ENCODE measurements at regions not wholly inside any gene's neighbourhood (a gene's known extent, or its start where the extent isn't known, plus 50 kb on each side); places are given as distances from the start of the nearest gene placed in this dataset.
"Not testable (repeated sequence)": the region's sequence is repeated elsewhere in the genome, so short reads cannot be mapped to it uniquely, and the experiment has no call there.

DNA sequence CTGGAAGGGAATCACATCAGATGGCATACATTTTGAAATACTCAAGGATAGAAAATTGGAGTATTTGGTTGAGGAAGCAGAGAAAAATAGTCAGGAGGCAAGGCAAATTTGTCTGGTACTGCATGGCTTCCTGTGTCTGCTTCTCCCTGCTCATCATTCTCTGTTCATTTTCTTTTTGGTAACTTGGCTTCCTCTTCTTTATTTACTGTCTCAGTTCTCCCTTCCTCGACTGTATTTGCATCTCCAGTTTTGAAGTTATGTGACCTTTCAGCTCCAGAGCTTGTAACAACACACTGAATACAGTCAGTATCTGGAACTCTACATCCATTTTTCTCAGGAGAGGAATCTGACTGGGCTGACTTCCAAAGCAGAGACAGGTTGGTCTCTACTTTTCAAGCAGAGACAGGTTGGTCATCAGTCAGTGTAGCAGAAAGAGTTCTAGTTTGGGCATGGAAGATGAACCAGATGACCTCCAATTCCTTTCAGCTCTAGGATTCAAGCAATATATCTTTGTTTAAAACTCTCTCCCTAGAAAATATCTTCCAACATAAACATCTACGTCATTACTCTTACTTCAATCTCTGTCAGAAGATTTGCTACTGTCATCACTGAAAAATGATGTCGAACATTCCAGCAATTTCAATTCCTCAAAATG, 571.2 kb downstream of the ADGRL2 start:
- Histone ChIP-seq H3K27me3 (no peaks in the 10 kb centered on the region), H3K36me3 (no peaks in the 10 kb centered on the region), H3K4me3 (no peak overlapping the region), H3K27ac (no peak overlapping the region), H3K4me1 (no peaks in the 10 kb centered on the region), H3K9me3 (no peaks in the 10 kb centered on the region)
- DNase-seq (no peak), ATAC-seq (no peak)
- 52% methylated on average over 3 of the region's 3 CpGs for WGBS (ENCODE audit: insufficient coverage, low coverage, low lambda C conversion rate, missing lambda C conversion rate)
- intact Hi-C loops (cut with DNase I): no loop called here
- TF ChIP-seq, protein P1, sequence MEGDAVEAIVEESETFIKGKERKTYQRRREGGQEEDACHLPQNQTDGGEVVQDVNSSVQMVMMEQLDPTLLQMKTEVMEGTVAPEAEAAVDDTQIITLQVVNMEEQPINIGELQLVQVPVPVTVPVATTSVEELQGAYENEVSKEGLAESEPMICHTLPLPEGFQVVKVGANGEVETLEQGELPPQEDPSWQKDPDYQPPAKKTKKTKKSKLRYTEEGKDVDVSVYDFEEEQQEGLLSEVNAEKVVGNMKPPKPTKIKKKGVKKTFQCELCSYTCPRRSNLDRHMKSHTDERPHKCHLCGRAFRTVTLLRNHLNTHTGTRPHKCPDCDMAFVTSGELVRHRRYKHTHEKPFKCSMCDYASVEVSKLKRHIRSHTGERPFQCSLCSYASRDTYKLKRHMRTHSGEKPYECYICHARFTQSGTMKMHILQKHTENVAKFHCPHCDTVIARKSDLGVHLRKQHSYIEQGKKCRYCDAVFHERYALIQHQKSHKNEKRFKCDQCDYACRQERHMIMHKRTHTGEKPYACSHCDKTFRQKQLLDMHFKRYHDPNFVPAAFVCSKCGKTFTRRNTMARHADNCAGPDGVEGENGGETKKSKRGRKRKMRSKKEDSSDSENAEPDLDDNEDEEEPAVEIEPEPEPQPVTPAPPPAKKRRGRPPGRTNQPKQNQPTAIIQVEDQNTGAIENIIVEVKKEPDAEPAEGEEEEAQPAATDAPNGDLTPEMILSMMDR (IDR thresholded peaks at IDR 0.05): no peak
- no peak for TF ChIP-seq POLR2A (IDR thresholded peaks at IDR 0.05)

DNA sequence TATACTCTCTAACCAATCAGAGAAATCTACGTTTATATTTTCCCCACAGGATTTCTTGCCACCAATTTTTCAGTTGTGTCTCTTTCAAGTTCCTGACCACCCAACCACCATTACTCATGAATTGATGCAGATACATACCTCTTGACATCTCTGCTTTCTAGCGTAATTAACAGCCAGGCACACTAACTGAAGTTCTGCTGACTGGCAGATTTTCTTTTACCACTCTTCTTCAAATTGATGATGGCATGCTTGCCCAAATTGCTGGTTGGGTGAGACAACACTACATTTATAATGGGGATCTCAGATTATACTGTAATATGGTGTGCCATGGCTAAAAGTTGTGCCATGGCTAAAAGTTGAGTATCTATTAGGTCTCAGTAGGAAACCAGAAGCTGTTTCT, 566.7 kb downstream of the ADGRL2 start:
- 80% methylated on average over 1 of the region's 2 CpGs for WGBS (ENCODE audit: insufficient coverage, low coverage, low lambda C conversion rate, missing lambda C conversion rate)
- Histone ChIP-seq H3K4me1 (no peaks in the 10 kb centered on the region), H3K27ac (no peak overlapping the region), H3K9me3 (no peaks in the 10 kb centered on the region), H3K27me3 (no peaks in the 10 kb centered on the region), H3K36me3 (no peaks in the 10 kb centered on the region), H3K4me3 (no peak overlapping the region)
- intact Hi-C loops (cut with DNase I): no loop called here
- no peak for ATAC-seq
- DNase-seq: no peak
- TF ChIP-seq POLR2A (IDR thresholded peaks at IDR 0.05): no peak
- TF ChIP-seq, protein P1 (IDR thresholded peaks at IDR 0.05): no peak

DNA sequence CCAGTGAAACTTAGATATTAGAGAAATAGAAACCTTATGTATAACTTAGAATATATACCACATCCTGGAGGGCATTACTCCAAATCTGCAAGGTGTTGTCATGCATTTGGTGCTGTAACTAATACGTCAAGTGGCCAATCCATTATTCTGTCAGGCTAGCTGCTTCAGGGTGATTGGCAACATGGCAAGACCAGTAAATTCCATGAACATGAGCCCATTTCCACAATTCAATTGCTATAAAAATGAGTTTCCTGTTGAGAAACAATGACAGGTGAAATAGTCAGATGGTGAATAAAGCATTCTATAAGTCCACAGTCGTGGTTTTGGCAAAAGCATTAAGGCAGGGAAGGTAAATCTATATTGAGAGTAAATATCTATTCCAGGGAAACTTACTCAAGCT, 566.0 kb downstream of the ADGRL2 start:
- DNase-seq (no peak), ATAC-seq (no peak)
- H3K36me3 ChIP-seq: no peaks in the 10 kb centered on the region
- intact Hi-C loops (cut with DNase I): no loop called here
- TF ChIP-seq, protein P1 (IDR thresholded peaks at IDR 0.05): no peak
- no peak for TF ChIP-seq POLR2A (IDR thresholded peaks at IDR 0.05)
- no peak overlapping the region for H3K4me3 ChIP-seq
- no peaks in the 10 kb centered on the region for H3K9me3 ChIP-seq
- no peaks in the 10 kb centered on the region for H3K27me3 ChIP-seq
- no peak overlapping the region for H3K27ac ChIP-seq
- H3K4me1 ChIP-seq: no peaks in the 10 kb centered on the region
- WGBS (ENCODE audit: insufficient coverage, low coverage, low lambda C conversion rate, missing lambda C conversion rate): 68% methylated on average over 2 of the region's 2 CpGs

DNA sequence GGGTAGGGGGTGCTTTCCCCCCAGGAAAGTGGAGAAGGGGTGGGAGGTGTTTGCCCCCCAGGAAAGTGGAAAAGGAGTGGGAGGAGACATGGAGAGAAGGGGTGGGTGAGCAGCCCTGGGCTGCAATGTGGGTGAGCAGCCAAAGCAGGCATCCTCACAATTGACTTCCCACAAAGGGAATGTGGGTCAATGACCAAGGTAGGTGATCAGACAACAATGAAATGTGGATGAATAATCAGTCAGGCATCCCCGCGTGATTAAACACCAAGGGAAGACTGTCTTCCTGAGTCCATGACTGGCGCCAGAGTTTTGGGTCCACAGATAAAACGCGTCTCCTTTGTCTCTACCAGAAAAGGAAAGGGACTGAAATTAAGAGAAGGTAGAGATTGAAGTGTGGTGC, 558.8 kb downstream of the ADGRL2 start:
- WGBS (ENCODE audit: insufficient coverage, low coverage, low lambda C conversion rate, missing lambda C conversion rate): 42% methylated on average over 3 of the region's 5 CpGs
- intact Hi-C loops (cut with DNase I): not testable (repeated sequence)

DNA sequence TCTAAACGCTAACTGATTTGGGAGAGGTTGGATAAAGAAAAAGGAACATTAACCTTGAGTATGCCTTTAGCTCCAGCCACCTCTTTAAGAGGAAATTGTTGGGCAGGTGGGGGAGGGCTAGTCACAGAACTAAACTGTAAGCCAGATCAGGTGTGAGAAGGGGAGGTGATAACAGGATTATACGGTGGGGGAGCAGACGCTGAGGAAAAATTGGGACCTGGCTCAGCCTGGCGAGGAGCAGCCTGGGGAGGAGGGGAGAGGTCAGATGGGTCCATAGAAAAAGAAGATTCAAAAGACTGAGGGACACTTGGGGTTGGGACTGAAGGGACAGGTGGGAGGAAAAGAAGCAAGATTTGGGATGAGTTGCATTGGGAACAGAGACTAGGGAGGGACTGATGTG, 558.0 kb downstream of the ADGRL2 start:
- H3K4me3 ChIP-seq; intact Hi-C loops (cut with DNase I); H3K4me1 ChIP-seq; H3K27ac ChIP-seq; ATAC-seq; H3K36me3 ChIP-seq; H3K9me3 ChIP-seq; DNase-seq; H3K27me3 ChIP-seq: not testable (repeated sequence)
- WGBS (ENCODE audit: insufficient coverage, low coverage, low lambda C conversion rate, missing lambda C conversion rate): 49% methylated on average over 4 of the region's 4 CpGs

More for the DNA sequence above, 558.8 kb downstream of the ADGRL2 start:
- H3K27me3 ChIP-seq, H3K36me3 ChIP-seq, H3K27ac ChIP-seq, ATAC-seq, H3K4me1 ChIP-seq, H3K9me3 ChIP-seq, H3K4me3 ChIP-seq, DNase-seq: not testable (repeated sequence)

DNA sequence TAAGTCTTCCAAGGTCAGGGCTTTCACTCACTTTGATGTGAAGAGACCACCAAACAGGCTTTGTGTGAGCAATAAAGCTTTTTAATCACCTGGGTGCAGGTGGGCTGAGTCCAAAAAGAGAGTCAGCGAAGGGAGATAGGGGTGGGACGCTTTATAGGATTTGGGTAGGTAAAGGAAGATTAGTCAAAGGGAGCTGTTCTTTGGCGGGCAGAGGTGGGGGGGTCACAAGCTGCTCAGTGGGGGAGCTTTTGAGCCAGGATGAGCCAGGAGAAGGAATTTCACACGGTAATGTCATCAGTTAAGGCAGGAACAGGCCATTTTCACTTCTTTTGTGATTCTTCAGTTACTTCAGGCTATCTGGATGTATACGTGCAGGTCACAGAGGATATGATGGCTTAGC, 553.8 kb downstream of the ADGRL2 start:
- DNase-seq; ATAC-seq; H3K4me3 ChIP-seq; H3K27ac ChIP-seq; H3K36me3 ChIP-seq; H3K4me1 ChIP-seq; intact Hi-C loops (cut with DNase I); H3K27me3 ChIP-seq; H3K9me3 ChIP-seq: not testable (repeated sequence)
- 92% methylated on average over 5 of the region's 5 CpGs for WGBS (ENCODE audit: insufficient coverage, low coverage, low lambda C conversion rate, missing lambda C conversion rate)

Measured in right lobe of liver (tissue), 6 donors.